Mononuclear cell (primary cell): ENCODE measurements at regions not wholly inside any gene's neighbourhood (a gene's known extent, or its start where the extent isn't known, plus 50 kb on each side); places are given as distances from the start of the nearest gene placed in this dataset.
"Not testable (repeated sequence)": the region's sequence is repeated elsewhere in the genome, so short reads cannot be mapped to it uniquely, and the experiment has no call there.

Experiments used
- H3K27me3 ChIP-seq: 2 replicates; pipeline ENCODE4 v1.6.0; 2011; ENCODE audit warnings: low read length, control low read depth; ENCODE audit not compliant: insufficient read depth
- H3K4me1 ChIP-seq: 2 replicates; pipeline ENCODE4 v1.5.1; 2011; ENCODE audit warnings: mild to moderate bottlenecking, low read length, control low read depth; ENCODE audit not compliant: insufficient read depth
- H3K4me3 ChIP-seq: 2 replicates; pipeline ENCODE4 v1.5.1; 2011; ENCODE audit warnings: mild to moderate bottlenecking, low read length, moderate library complexity
- H3K9me3 ChIP-seq: 2 replicates; pipeline ENCODE4 v1.5.1; 2011; ENCODE audit warnings: low read depth, mild to moderate bottlenecking, control low read depth, low read length

- no peaks in the 10 kb centered on the region for H3K9me3 ChIP-seq
- no peaks in the 10 kb centered on the region for H3K4me1 ChIP-seq
- no peak overlapping the region for H3K4me3 ChIP-seq
- H3K27me3 ChIP-seq = no peaks in the 10 kb centered on the region
Observed at GRCh38 chr21:31609081-31609480, 50.4 kb upstream of the SOD1 start.

- Histone ChIP-seq H3K4me1 (no peaks in the 10 kb centered on the region), H3K9me3 (no peaks in the 10 kb centered on the region), H3K27me3 (no peaks in the 10 kb centered on the region), H3K4me3 (no peak overlapping the region)
Observed at GRCh38 chr21:31607791-31608190, 51.7 kb upstream of the SOD1 start.

- no peaks in the 10 kb centered on the region for H3K9me3 ChIP-seq
- H3K4me3 ChIP-seq = no peak overlapping the region
- no peaks in the 10 kb centered on the region for H3K4me1 ChIP-seq
- no peaks in the 10 kb centered on the region for H3K27me3 ChIP-seq
Observed at GRCh38 chr21:31606081-31606874, 53.2 kb upstream of the SOD1 start.

GRCh38 chr21:31604591-31605190 lies 54.8 kb upstream of the SOD1 start:
- H3K4me3 ChIP-seq = no peak overlapping the region
- no peaks in the 10 kb centered on the region for H3K4me1 ChIP-seq
- H3K27me3 ChIP-seq = no peaks in the 10 kb centered on the region
- H3K9me3 ChIP-seq = no peaks in the 10 kb centered on the region

GRCh38 chr21:31599563-31599962 lies 59.9 kb upstream of the SOD1 start:
- Histone ChIP-seq H3K4me3 (no peak overlapping the region), H3K4me1 (no peaks in the 10 kb centered on the region), H3K27me3 (no peaks in the 10 kb centered on the region), H3K9me3 (no peaks in the 10 kb centered on the region)

GRCh38 chr21:31599013-31599412 lies 60.5 kb upstream of the SOD1 start:
- Histone ChIP-seq H3K9me3 (no peaks in the 10 kb centered on the region), H3K4me1 (no peaks in the 10 kb centered on the region), H3K4me3 (no peak overlapping the region), H3K27me3 (no peaks in the 10 kb centered on the region)

- H3K27me3 ChIP-seq = no peaks in the 10 kb centered on the region
- no peak overlapping the region for H3K4me3 ChIP-seq
- H3K9me3 ChIP-seq = no peaks in the 10 kb centered on the region
- H3K4me1 ChIP-seq = no peaks in the 10 kb centered on the region
Observed at GRCh38 chr21:31597683-31598082, 61.8 kb upstream of the SOD1 start.

- H3K4me3 ChIP-seq = no peak overlapping the region
- H3K4me1 ChIP-seq = no peaks in the 10 kb centered on the region
- no peaks in the 10 kb centered on the region for H3K9me3 ChIP-seq
- no peaks in the 10 kb centered on the region for H3K27me3 ChIP-seq
Observed at GRCh38 chr21:31596055-31596454, 63.4 kb upstream of the SOD1 start.

GRCh38 chr21:31594726-31595125 lies 64.8 kb upstream of the SOD1 start:
- no peaks in the 10 kb centered on the region for H3K4me1 ChIP-seq
- H3K4me3 ChIP-seq = no peak overlapping the region
- H3K9me3 ChIP-seq = no peaks in the 10 kb centered on the region
- H3K27me3 ChIP-seq = no peaks in the 10 kb centered on the region

- Histone ChIP-seq H3K27me3 (no peaks in the 10 kb centered on the region), H3K4me3 (no peak overlapping the region), H3K9me3 (no peaks in the 10 kb centered on the region), H3K4me1 (no peaks in the 10 kb centered on the region)
Observed at GRCh38 chr21:31594279-31594678, 65.2 kb upstream of the SOD1 start.

GRCh38 chr21:31592963-31593560 lies 66.4 kb upstream of the SOD1 start:
- no peak overlapping the region for H3K4me3 ChIP-seq
- no peaks in the 10 kb centered on the region for H3K4me1 ChIP-seq
- no peaks in the 10 kb centered on the region for H3K27me3 ChIP-seq
- H3K9me3 ChIP-seq = no peaks in the 10 kb centered on the region

- Histone ChIP-seq H3K9me3 (no peaks in the 10 kb centered on the region), H3K27me3 (no peaks in the 10 kb centered on the region), H3K4me3 (no peak overlapping the region), H3K4me1 (no peaks in the 10 kb centered on the region)
Observed at GRCh38 chr21:31592516-31592915, 67.0 kb upstream of the SOD1 start.

- Histone ChIP-seq H3K4me3 (no peak overlapping the region), H3K4me1 (no peaks in the 10 kb centered on the region), H3K27me3 (no peaks in the 10 kb centered on the region)
Observed at GRCh38 chr21:31589820-31590219, 69.7 kb upstream of the SOD1 start.

GRCh38 chr21:31586118-31586517 lies 73.4 kb upstream of the SOD1 start:
- Histone ChIP-seq H3K9me3 (no peaks in the 10 kb centered on the region), H3K27me3 (no peaks in the 10 kb centered on the region), H3K4me3 (no peak overlapping the region), H3K4me1 (no peaks in the 10 kb centered on the region)

More at GRCh38 chr21:31589820-31590219, 69.7 kb upstream of the SOD1 start:
- H3K9me3 ChIP-seq = no peaks in the 10 kb centered on the region

- H3K4me1 ChIP-seq, H3K9me3 ChIP-seq, H3K27me3 ChIP-seq, H3K4me3 ChIP-seq: not testable (repeated sequence)
Observed at GRCh38 chr21:31583937-31584336, 75.6 kb upstream of the SOD1 start.

- no peaks in the 10 kb centered on the region for H3K4me1 ChIP-seq
- no peak overlapping the region for H3K4me3 ChIP-seq
- no peaks in the 10 kb centered on the region for H3K27me3 ChIP-seq
- no peaks in the 10 kb centered on the region for H3K9me3 ChIP-seq
Observed at GRCh38 chr21:31583498-31583897, 76.0 kb upstream of the SOD1 start.
